HG03342 (cell line): ENCODE measurements at regions not wholly inside any gene's neighbourhood (a gene's known extent, or its start where the extent isn't known, plus 50 kb on each side); places are given as distances from the start of the nearest gene placed in this dataset.

ENCODE experiments used
- ATAC-seq: cut with Tn5 transposase; IDR thresholded peaks from one replicate; pipeline ENCODE4 v1.9.1; 2021; ENCODE audit warnings: mild to moderate bottlenecking, moderate library complexity; ENCODE audit not compliant: unreplicated experiment

DNA sequence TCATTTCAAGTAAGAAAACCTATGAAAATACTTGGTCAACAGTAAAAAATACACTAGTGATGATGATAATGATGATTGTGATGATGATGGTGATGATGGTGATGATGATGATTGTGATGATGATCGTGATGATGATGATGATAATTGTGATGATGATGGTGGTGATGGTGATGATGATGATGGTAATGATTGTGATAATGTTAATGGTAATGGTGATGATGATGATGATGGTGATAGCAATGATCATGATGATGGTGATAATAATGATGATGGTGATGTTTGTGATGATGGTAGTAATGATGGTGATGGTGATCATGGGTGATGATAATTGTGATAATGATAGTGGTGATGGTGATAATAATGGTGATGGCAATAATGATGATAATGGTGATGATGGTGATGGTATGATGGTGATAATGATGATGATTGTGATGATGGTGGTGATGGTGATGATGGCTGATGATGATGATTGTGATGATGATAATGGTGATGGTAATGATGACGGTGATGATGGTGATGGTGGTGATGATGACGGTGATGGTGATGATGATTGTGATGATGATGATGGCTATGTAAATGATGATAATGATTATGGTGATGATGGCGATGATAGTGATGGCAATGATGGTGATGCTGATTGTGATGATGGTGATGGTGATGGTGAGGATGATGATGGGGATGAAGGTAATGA, 62.1 kb downstream of the VCX3A start:
- ATAC-seq = no peak

DNA sequence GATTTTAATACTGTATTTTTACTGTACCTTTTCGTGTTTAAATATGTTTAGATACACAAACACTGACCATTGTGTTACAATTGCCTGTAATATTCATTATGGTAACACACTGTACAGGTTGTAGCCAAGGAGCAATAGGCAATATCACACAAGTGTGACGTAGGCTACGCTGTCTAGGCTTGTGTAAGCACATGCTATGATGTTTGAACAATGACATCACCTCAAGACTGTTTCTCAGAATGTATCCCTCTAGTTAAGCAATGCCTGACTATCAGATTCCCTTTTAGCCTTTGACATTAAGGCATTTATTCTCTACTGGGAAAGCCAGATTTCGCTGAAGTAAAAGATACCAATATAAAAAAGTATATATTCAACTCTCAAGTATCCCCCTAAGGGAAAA, 66.2 kb downstream of the VCX3A start:
- no peak for ATAC-seq

DNA sequence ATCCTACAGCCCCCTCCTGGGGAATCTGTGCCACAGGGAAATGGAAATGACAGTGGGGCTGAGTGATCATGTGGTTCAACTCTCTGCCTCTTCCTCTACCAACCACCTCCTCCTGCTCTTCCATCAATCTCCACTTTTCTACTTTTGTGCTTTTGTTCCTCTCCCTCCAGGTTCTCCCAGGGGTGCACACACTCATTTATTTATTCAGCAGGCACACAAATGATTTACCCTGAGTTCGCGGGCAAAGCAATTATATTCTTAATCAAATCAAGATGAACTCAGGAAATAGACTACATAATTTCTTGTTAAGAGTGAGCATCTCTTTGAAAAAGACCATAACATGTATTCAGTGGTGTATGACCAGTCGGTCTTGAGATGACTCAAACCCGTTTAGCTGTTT, 69.2 kb downstream of the VCX3A start:
- no peak for ATAC-seq

GRCh38 chrX:6464726-6465125, 70.2 kb downstream of the VCX3A start:
- ATAC-seq = no peak

- no peak for ATAC-seq
Observed at GRCh38 chrX:6460893-6461490, 73.9 kb downstream of the VCX3A start.

GRCh38 chrX:6456196-6456595, 78.7 kb downstream of the VCX3A start:
- no peak for ATAC-seq

DNA sequence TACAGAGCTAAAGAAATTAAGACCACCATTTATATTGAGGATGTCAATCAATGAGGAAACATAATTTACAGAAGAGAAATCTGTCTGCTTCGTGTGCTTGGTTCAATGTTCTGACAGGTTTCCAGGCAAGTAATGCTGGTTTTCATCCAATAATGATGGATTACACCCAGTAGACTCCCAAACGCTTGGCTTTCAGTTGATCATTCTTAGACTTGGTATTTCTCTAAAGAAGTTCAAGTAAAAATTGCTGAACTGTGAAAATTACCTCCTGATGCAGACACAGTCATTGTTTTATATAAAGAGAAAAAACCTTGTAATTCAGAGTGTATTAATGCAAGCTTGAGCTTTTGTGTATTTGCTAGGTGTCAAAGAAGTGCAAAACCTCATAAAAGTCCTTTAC, 85.0 kb downstream of the VCX3A start:
- no peak for ATAC-seq

- no peak for ATAC-seq
Observed at GRCh38 chrX:6448003-6448402, 86.9 kb downstream of the VCX3A start.

GRCh38 chrX:6446582-6446981, 88.3 kb downstream of the VCX3A start:
- no peak for ATAC-seq

GRCh38 chrX:6440648-6441047, 94.3 kb downstream of the VCX3A start:
- ATAC-seq = no peak

DNA sequence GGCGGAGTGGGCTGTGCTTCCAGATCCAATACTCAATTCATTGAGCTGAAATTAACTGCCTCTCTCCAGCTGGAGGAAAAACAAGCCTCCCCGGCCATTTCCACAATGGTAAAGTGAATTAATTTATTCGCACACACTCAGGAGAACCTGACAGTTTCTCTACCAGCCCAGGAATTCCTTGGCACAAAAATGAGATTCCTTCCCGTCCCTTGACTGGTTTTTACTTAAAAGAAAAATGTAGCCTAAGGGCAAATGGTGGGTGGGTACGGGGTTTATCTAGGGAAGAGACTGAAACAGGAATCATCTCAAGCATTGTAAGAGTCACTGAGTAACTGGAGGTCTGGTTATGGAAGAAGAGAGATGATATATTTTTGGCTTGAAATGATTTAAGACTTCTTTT, 102.7 kb downstream of the VCX3A start:
- ATAC-seq = no peak

DNA sequence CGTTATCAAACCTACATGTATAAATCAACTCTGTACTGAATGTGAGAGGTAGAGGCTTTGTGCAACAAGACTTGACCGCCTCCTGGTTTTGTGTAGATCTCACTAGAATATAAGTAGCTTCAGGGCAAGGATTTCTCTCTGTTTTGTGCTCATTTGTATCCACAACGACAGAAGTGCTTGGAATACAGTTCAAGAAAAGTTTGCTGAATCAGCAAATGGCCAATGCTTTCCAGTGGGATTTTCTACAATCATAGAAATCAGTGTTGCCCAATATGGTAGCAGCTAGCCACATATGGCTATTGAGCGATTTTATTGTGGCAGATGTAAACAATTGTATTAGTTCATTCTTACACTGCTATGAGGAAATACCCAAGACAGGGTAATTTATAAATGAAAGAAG, 127.4 kb downstream of the VCX3A start:
- no peak for ATAC-seq

GRCh38 chrX:6386837-6387236, 148.1 kb downstream of the VCX3A start:
- no peak for ATAC-seq

DNA sequence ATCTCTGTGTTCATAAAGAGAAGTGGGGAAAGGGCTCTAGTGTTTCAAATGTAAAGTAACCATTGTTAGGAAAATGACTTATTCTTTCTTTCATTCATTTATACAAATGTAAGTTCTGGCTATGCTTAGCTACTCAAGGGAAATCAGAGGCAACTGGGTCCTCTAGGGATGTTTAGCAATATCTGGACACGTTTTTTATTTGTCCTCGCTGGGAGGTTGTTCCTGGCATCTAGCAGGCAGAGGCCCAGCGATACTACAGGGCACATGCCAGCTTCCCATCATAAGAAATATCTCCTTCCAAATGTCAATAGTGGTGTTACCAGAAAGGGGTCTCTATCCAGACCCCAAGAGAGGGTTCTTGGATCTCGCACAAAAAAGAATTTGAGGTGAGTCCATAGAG, 150.0 kb downstream of the VCX3A start:
- no peak for ATAC-seq

DNA sequence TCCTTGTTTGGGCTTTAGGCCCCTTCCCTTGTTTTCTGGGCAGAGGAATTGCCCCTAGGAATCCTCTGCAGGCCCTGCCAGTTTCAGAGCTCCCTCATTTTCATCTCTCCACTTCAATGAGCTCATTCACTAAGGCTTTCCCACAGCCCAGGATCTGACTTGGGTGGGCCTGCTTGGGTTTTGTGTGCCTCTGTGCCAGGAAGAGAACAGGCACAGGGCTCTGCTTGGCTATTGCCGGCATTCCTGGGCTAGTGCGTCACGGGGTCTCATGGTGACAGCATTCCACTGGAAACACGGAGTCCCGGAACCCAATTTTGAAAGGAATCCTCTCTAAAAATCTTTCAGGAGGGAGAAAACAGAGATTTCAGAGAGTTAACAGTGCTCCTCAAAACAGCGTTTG, 150.5 kb downstream of the VCX3A start:
- no peak for ATAC-seq

DNA sequence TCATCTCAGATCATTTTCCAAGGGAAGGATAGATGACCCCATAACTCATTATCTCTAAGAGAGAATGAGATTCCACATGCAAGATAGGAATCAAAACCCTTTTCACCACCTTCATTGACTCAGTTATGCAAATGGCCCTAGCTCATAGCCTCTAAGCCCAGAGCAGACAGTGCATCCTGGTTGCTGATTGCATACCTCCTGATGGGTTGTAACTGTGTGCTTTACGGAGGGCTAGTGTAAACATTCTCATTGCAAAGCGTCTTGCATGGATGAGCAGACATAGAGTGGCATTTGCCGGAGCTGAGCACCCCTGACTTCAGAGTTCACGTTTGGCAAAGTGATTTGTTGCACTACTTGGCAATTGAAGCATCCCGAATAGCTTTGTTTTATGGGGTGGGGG, 151.0 kb downstream of the VCX3A start:
- ATAC-seq = no peak

DNA sequence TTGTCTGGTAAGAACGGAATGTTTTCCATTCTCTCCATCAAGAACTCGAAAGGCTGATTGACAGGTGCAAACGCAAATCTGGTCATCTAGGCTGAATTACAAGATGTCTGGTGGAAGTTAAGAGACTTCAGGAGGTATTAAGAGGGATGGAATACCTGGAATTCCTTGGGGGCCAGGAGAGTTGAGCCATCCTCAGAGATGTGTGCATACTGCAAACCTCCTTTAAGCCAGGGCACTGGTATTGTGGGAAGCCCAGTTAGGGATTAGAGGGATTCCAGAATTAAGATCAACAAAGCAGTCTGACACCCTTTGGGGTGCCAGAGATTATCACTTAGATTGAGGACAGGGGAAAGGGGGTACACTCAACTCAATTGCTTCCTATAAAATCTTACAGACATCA, 151.4 kb downstream of the VCX3A start:
- no peak for ATAC-seq

GRCh38 chrX:6382284-6382683, 152.6 kb downstream of the VCX3A start:
- ATAC-seq = no peak

DNA sequence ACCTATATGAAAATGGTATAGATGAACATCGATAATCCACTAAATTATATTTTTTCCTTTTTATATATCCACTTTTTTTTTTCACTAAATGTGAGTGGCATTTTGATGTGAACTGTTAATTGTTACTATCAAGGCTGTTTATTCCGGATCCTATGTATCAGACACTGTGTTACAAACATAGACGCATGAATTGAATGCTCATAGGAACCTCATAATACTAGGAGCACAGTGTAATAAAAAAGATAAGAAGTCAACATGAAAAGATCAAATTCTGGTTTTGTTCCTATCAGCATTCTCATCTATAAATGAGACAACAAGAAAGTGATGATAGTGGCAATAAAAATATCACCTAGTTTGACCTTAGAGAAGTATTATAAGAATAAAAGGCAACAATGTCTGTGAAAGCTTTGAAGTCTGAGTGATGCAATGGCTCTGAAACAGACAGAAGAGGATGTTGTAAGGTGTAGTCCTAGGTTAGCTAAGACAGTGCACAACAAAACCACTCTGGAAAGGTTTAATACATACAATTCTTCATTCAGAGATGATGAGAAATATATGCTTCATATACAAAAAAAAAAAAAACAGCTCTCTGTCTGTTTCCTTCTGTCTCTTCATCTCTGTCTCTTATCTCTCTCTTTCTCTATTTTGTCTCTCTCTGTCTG, 148.6 kb upstream of the NLGN4X start:
- no peak for ATAC-seq

GRCh38 chrX:6374556-6374955, 145.9 kb upstream of the NLGN4X start:
- ATAC-seq = no peak

DNA sequence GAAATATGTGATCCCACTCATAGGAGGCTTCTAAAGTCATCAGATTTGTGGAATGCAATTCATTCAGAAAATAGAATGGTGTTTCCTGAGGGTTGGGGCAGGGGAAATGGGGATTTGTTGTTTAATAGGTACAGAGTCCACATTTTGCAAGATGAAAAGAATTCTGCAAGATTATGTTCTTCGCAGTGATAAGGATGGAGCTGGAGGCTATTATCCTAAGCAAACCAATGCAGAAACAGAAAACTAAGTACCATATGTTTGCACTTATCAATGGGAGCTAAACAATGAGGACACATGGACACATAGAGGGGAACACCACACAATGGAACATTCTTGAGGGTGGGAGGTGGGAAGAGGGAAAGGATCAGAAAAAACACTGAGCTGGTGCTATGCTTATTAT, 144.3 kb upstream of the NLGN4X start:
- no peak for ATAC-seq

GRCh38 chrX:6371353-6371752, 142.7 kb upstream of the NLGN4X start:
- ATAC-seq = no peak

GRCh38 chrX:6363188-6363587, 134.5 kb upstream of the NLGN4X start:
- no peak for ATAC-seq
